Subcutaneous abdominal adipose tissue (tissue), 5 donors: ENCODE measurements at regions not wholly inside any gene's neighbourhood (a gene's known extent, or its start where the extent isn't known, plus 50 kb on each side); places are given as distances from the start of the nearest gene placed in this dataset.
"Not testable (repeated sequence)": the region's sequence is repeated elsewhere in the genome, so short reads cannot be mapped to it uniquely, and the experiment has no call there.

Source experiments
- H3K27ac ChIP-seq: one replicate; pipeline ENCODE4 v1.7.0; 2013; ENCODE audit warnings: low read depth, mild to moderate bottlenecking, inconsistent platforms, low read length, moderate library complexity
- H3K27me3 ChIP-seq, 5 donors: one replicate each; pipeline ENCODE4 v1.7.0; 2013; ENCODE audit warnings: low read length in 5 of 5, inconsistent platforms in 1 of 5; ENCODE audit not compliant: control insufficient read depth in 5 of 5, insufficient read depth in 4 of 5
- H3K36me3 ChIP-seq, 5 donors: one replicate each; pipeline ENCODE4 v1.7.0; 2013; ENCODE audit warnings: low read length in 5 of 5; ENCODE audit not compliant: control insufficient read depth in 5 of 5, insufficient read depth in 5 of 5
- H3K4me1 ChIP-seq, 5 donors: one replicate each; pipeline ENCODE4 v1.7.0; 2013; ENCODE audit warnings: low read length in 5 of 5, mild to moderate bottlenecking in 3 of 5, moderate library complexity in 1 of 5; ENCODE audit not compliant: control insufficient read depth in 5 of 5, insufficient read depth in 5 of 5
- H3K4me3 ChIP-seq, 5 donors: one replicate each; pipeline ENCODE4 v1.7.0; 2013; ENCODE audit warnings: low read length in 5 of 5, low read depth in 1 of 5
- H3K9ac ChIP-seq, 5 donors: one replicate each; pipeline ENCODE4 v1.7.0; 2013; ENCODE audit warnings: low read length in 5 of 5, mild to moderate bottlenecking in 4 of 5, moderate library complexity in 3 of 5
- H3K9me3 ChIP-seq, 5 donors: one replicate each; pipeline ENCODE4 v1.7.0; 2013; ENCODE audit warnings: low read length in 5 of 5; ENCODE audit not compliant: control insufficient read depth in 5 of 5
- donor health status: healthy.
- donor health status: healthy.
- donor health status: healthy.
- donor health status: healthy.
- donor health status: healthy.

DNA sequence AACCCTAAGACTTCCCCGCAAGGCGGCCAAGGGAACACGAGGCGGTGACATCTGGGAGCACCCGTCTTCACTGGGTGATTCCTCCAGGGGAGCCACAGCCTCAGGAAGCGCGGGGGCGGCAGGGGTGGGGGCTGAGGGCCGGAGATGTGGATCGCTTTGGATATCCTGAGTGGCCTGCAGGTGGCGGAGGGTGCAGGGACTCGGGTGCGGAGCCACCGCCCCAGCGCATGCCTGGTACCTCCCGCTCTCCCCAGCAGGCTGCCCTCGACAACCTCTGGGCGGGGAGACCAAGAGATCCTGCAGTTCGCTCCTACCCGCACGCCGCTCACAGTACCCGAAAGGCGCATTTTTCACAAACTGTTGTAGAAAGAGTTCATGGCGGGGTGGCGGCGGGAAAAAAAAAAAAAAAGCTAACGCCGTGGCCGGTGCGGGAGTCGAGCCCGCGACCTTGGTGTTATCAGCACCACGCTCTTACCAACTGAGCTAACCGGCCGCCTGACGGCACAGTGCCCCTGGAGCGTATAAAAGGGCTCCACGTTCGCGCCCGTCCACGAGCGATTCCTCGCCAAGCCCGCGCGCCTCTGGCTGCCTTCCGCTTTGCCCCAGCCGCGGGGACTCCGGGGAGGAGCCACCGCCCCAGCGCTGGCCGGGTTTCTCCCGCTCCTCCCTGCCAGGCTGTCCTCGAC is 124.7 kb upstream of the PRKX start:
- H3K4me1 ChIP-seq, H3K27ac ChIP-seq, H3K27me3 ChIP-seq, H3K9ac ChIP-seq, H3K36me3 ChIP-seq, H3K4me3 ChIP-seq, H3K9me3 ChIP-seq: not testable (repeated sequence)

DNA sequence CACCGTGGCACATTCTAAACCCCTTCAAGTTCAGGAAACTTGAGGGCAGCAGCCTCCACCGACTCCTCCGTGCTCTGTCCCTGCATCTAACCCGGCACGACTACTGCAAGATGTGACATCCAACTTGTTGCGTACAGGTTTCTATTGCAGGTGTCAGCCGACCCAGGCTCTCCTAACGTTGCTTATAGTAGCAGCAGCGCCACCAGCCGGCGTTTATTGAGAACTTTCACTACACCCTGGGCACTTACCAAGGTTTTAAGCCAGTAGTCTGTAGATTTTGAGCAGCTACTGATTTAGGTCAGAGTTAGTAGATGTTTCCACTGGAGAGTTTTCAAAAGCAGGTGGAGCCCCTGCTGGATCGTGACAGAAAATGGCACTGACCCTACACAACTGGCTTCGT is 123.8 kb upstream of the PRKX start:
- not testable (repeated sequence) for H3K27ac ChIP-seq, H3K36me3 ChIP-seq, H3K27me3 ChIP-seq, H3K4me3 ChIP-seq, H3K4me1 ChIP-seq, H3K9me3 ChIP-seq, H3K9ac ChIP-seq

DNA sequence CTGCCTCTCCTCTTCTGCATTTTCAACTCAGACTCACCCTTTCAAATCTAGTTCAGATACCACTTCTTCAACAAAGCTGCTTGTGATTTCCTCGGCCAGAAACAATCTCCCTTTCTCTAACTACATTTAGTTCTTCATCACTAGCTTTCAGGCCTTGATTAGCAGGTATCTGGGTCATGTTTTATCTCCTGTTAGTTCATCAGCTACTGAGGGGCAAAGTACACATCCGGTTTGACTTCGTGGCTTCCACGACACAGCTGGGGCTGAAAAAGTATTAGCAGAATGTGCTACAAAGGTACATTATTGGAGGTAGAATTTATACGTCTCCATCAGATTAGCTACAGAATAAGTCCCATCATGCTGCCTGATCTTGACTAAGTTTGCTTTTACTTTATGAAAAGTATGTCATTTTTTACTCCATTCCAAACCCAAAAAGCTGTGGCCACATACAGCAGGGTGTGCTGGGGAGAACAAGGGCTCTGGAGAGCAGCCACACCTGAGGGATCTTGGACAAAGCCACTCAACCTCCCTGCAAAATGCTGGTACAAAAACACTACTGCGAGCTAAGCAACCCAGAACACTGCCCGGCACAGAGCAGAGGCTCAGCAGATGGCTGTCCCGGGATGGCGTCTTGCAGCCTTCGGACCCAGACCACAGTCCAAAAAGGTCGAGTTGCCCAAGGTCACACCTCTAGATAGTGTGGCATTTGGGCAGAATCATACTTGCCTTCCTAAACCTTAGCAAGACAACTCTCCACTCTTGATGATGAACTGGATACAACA is 120.5 kb upstream of the PRKX start:
- not testable (repeated sequence) for H3K4me1 ChIP-seq, H3K4me3 ChIP-seq, H3K9me3 ChIP-seq, H3K27me3 ChIP-seq, H3K36me3 ChIP-seq, H3K27ac ChIP-seq, H3K9ac ChIP-seq

GRCh38 chrX:3830020-3830419 is 116.6 kb upstream of the PRKX start:
- not testable (repeated sequence) for H3K9me3 ChIP-seq, H3K4me3 ChIP-seq, H3K27me3 ChIP-seq, H3K27ac ChIP-seq, H3K4me1 ChIP-seq, H3K9ac ChIP-seq, H3K36me3 ChIP-seq

DNA sequence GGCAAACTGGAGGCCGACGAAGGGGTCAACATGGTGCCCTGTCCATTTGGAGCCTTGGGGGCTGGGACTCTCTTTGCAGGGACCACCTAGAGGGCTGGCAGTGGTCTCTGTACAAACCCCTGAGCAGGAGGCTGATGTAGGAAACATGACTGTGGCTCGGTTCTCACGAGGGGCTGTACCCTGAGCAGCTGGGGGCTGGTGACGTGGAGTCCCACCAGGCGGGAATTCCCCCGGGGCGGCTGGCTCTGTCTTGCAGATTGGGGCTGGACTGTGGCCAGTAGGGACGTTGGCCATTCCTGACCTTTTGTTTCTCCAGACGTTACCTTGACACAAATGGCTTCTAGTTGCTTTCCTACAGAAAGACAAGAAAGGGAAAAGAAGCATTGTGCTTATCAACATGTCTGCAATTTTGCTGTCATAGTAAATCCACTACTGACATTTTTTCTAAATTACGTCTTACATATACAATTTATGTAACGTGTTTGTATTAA is 115.6 kb upstream of the PRKX start:
- H3K36me3 ChIP-seq, H3K4me3 ChIP-seq, H3K4me1 ChIP-seq, H3K9me3 ChIP-seq, H3K9ac ChIP-seq, H3K27me3 ChIP-seq, H3K27ac ChIP-seq: not testable (repeated sequence)

GRCh38 chrX:3828378-3829040 is 115.1 kb upstream of the PRKX start:
- not testable (repeated sequence) for H3K27ac ChIP-seq, H3K27me3 ChIP-seq, H3K4me1 ChIP-seq, H3K9me3 ChIP-seq, H3K9ac ChIP-seq, H3K36me3 ChIP-seq, H3K4me3 ChIP-seq

DNA sequence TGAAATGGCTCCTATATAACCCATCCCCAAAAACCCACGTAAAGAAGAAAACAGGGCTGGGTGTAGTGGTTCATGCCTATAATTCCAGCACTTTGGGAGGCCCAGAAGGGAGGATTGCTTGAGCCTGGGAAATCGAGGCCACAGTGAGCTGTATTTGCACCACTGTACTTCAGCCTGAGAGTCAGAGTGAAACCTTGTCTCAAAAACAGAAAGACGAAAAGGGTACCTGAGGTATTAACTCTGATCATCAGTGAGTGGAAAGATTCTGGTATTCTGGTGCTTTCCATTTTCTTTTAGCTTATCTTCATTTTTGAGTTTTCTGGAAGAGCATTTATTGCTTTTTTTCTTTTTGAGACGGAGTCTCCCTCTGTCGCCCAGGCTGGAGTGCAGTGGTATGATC is 110.6 kb upstream of the PRKX start:
- H3K27me3 ChIP-seq, H3K9ac ChIP-seq, H3K27ac ChIP-seq, H3K36me3 ChIP-seq, H3K4me3 ChIP-seq, H3K9me3 ChIP-seq, H3K4me1 ChIP-seq: not testable (repeated sequence)

- peaks cover 0 to 14% (median 11%) of the 10 kb centered on the region in 5 donors for H3K4me1 ChIP-seq
- no peak overlapping the region for H3K27ac ChIP-seq
Measured at GRCh38 chrX:3820167-3820566, 106.7 kb upstream of the PRKX start.

DNA sequence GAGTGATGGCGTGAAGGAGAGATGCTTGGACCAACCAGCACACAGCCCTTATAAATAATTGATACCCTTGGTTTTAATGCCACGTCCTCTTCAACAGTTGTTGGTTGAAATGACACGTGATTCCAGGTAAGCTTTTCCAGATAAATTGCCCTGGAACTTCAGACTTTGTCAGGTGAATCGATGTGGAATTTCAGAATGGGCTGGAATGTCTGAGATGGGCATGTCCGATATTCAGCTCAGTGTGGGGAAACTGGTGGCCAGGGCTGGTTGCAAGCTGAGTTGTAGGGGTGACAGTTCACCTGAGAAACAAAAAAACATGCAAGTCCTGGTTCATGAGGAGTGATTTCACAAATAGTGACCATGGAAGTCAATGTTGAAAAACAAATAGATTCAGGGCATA is 104.0 kb upstream of the PRKX start:
- not testable (repeated sequence) for H3K27me3 ChIP-seq, H3K9me3 ChIP-seq, H3K36me3 ChIP-seq, H3K4me3 ChIP-seq, H3K27ac ChIP-seq, H3K9ac ChIP-seq
- peaks cover 0 to 24% (median 13%) of the 10 kb centered on the region in 5 donors for H3K4me1 ChIP-seq

More at GRCh38 chrX:3820167-3820566, 106.7 kb upstream of the PRKX start:
- H3K9me3 ChIP-seq = no peaks in the 10 kb centered on the region
- H3K27me3 ChIP-seq = no peaks in the 10 kb centered on the region
- H3K4me3 ChIP-seq = no peak overlapping the region
- peaks cover 0 to 7% (median 0%) of the 10 kb centered on the region in 5 donors for H3K36me3 ChIP-seq
- no peak overlapping the region for H3K9ac ChIP-seq
